NCI-H187 (cell line): ENCODE measurements at regions not wholly inside any gene's neighbourhood (a gene's known extent, or its start where the extent isn't known, plus 50 kb on each side); places are given as distances from the start of the nearest gene placed in this dataset.

ENCODE experiments used
- DNase-seq, 2 experiments: peaks; one replicate each; lab custom pipeline; 2025; lab: John Stamatoyannopoulos, UW

GRCh38 chr5:52674815-52675545 lies 112.7 kb upstream of the ITGA1 start:
- DNase-seq, result no peak

DNA sequence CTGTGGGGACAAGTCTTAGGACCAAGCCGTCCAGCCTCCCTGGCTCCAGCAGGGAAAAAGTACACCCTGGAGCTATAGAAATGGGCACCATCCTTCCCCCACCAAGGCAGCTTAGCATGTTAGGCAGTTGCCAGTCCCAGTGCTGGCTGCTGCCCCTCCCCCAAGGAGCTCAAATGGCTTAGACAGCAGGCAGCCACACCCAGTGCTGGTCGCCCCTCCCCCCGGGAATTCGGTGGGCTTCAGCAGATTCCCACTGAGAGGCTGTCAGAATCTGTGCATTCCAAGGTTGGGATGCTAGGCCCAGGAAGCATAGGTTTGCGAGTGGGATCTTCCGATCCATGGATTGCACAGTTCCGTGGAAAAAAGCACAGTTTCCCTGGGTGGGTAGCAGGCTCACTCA lies 105.2 kb upstream of the ITGA1 start:
- no peak for DNase-seq

DNA sequence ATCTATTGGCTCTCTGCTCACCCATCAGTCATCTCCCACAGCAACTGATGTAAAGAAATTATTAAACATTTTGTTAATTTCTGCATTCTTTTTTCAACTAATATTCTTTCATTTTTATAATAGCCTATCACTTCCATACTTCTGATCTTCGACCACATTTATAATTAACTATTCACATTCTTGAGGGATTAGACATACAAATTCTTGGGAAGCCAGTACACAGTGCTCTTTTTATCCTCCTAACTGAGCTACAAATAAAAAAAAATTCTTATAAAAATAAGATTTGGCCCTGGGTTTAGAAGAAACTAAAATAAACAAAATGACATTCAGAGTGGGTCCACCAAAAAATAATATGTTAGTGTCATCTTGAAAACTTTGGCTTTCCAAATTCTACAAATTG lies 103.7 kb upstream of the ITGA1 start:
- DNase-seq, result no peak

DNA sequence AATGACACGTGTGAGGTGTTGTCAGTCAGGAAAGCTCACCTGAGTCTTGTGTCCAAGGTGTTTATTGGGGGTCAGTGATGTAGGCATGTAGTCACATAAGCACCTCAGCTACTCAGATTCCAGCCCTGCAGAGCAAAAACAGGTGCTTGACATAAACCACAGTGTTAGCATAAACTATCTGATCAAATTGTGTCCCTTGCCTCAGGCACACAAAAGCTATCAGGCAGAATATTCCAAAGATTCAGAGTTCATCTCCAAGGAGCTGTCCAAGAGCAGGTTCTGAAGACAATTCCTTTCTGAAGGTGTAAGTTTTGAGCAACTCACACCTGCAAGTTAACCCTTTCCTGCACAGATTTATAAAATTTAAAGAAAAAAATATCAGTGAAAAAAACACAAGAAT lies 102.2 kb upstream of the ITGA1 start:
- DNase-seq, result no peak

GRCh38 chr5:52685971-52686370 lies 101.7 kb upstream of the ITGA1 start:
- no peak for DNase-seq

DNA sequence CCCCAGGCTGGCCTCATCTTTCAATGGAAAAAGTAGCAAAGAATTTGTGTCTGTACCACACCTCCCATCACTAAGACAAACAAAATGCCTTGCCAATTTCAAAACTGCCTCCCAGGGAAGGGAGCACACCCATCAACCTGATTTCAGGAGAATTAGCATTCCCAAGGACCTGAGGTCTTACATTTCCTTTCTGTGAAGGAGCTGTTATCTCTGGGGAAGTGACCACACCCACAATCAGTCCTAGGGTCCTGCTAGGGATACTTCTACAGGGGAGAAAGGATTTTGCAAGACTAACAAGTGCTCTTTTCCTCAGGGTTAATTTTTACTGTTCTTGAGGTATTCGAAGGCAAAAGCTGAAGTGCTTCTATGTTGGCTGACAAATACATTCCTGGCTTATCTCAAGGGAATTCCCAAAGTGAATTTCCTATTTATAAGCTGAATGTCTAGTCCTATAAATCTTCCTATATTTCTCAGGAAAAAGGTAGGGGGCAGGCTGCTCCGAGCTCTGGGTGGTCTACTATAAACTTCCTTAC lies 97.4 kb upstream of the ITGA1 start:
- DNase-seq, result no peak

DNA sequence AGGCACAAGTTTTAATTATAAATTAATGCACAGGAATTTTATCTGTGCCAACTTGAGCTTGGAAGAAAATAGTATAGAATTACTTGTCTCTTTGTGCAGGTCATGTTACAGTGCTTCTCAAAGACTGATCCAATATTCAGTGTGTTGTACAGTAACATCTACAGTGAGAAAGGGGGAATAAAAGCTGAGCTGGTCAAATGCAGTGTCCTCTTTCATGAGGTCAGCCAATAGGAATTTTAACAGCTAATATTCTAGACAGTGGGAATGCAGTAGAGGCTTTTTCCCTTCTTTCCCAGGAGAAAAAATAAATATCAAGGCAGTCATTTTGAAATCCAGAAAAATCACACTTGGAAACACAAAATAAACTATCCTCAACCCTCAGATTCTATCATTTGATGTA lies 95.7 kb upstream of the ITGA1 start:
- DNase-seq, result no peak

GRCh38 chr5:52692606-52693005 lies 95.1 kb upstream of the ITGA1 start:
- no peak for DNase-seq

GRCh38 chr5:52693280-52693679 lies 94.4 kb upstream of the ITGA1 start:
- DNase-seq, result no peak

GRCh38 chr5:52693836-52694235 lies 93.9 kb upstream of the ITGA1 start:
- no peak for DNase-seq

- no peak for DNase-seq
Measured at GRCh38 chr5:52694648-52695047, 93.1 kb upstream of the ITGA1 start.

GRCh38 chr5:52702877-52703276 lies 84.8 kb upstream of the ITGA1 start:
- DNase-seq, result no peak

GRCh38 chr5:52703321-52703720 lies 84.4 kb upstream of the ITGA1 start:
- no peak for DNase-seq

GRCh38 chr5:52705720-52706119 lies 82.0 kb upstream of the ITGA1 start:
- DNase-seq, result no peak

DNA sequence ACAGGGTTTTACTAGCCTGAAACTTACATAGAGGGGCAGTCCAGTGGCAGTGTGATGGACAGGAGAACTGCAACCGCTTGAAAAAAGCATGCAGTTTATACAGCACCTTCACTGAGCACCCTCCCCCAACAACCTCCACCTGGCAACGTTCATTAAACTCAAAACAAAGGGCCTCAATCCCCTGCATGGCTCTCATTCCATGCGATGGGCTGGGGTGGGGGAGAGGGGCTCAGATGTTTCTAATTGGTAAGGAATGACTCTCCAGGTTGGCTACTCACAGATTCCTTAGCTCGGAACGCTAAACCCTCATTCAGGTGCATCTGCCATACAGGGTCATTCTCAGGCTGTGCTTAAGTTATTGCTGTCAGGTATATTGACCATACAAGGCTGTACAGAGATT lies 80.9 kb upstream of the ITGA1 start:
- no peak for DNase-seq

DNA sequence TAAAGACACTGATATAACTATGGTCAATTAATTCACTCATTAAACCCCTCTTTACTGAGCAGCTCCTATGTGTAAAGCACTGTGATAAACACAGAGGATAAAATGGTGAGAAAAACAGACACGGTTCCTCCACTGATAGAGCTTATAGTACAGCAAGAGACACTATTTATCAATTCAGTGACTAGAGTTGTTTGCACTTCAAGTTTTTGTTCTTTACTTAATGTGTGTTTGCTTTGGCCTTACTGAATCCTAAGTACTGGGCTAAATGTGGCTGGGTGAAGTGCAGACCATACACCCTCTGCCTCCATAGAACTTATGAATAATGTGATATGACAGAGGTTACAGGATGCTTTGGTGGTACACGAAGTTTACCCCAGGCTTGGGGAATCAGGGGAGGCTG lies 80.1 kb upstream of the ITGA1 start:
- DNase-seq, result no peak

DNA sequence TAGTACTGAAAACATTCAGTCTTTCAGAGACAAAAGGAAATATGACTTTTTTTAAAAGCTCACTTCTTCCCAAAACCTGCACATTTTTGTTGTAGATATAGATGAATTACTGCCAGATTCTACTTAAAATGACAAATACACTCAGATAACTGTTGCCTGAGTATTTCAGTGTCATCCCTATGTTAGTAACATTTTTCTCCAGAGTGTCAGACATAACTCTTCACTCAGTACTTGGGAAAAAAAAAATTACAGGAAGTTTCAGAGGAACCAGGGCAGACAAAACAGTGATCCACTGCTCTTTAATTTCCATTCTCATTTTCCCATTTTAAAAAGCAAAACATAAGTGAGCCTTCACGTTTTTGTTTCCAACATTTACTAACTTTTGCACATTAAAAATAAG lies 79.3 kb upstream of the ITGA1 start:
- no peak for DNase-seq

- no peak for DNase-seq
Measured at GRCh38 chr5:52709167-52709925, 78.4 kb upstream of the ITGA1 start.

GRCh38 chr5:52710310-52710971 lies 77.3 kb upstream of the ITGA1 start:
- no peak for DNase-seq

DNA sequence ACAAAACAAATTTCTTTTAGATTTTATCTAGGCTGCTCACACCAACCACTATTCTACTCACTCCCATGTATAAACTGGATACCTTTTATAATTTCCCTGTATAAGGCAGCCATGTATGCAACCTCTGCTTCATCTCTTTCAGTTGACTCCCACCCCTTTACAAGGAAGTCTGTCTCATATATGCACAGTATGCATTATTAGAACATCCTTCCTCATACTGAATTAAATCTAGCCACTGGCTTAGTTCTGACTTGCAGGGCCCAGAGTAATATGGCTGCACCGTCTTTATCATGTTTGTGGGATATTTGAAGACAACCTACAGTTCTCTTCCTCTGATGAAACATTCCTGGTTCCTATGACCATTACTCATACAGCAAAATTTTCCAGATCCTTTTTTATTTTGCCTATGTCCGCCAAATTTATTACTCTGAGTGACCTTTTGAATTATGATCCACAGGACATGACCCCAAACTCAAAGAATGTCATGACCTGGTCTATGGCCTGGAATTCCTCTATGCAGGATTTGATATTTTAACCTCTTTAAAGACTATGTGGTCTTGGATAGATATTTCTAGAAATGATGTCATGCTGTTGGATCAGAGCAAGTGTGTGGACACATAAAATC lies 76.6 kb upstream of the ITGA1 start:
- DNase-seq, result no peak

GRCh38 chr5:52712354-52712753 lies 75.4 kb upstream of the ITGA1 start:
- no peak for DNase-seq

- DNase-seq, result no peak
Measured at GRCh38 chr5:52725065-52725746, 62.5 kb upstream of the ITGA1 start.
